Neural cell (in vitro differentiated cells): ENCODE measurements at regions not wholly inside any gene's neighbourhood (a gene's known extent, or its start where the extent isn't known, plus 50 kb on each side); places are given as distances from the start of the nearest gene placed in this dataset.
"Not testable (repeated sequence)": the region's sequence is repeated elsewhere in the genome, so short reads cannot be mapped to it uniquely, and the experiment has no call there.

Source experiments
- H2AFZ ChIP-seq: fragments of 200-600, 300-800 bp; sonication (generic), shearing (Covaris generic); 2 replicates; pipeline ENCODE4 v1.6.0; 2014; ENCODE audit warnings: low read depth, mild to moderate bottlenecking, antibody characterized with exemption, low read length, moderate library complexity
- H3F3A ChIP-seq: fragments of 200-600 bp; shearing (Covaris generic); 2 replicates; pipeline ENCODE4 v1.6.1; 2016; ENCODE audit warnings: mild to moderate bottlenecking, moderate library complexity, mixed read lengths, antibody characterized with exemption, low read length; ENCODE audit not compliant: insufficient read depth, poor library complexity, severe bottlenecking
- H3K27ac ChIP-seq: fragments of 200-600, 300-800 bp; sonication (generic), shearing (Covaris generic); 2 replicates; pipeline ENCODE4 v1.5.1; 2014; ENCODE audit warnings: mild to moderate bottlenecking, low read length, moderate library complexity
- H3K27me3 ChIP-seq: fragments of 300-800, 200-600 bp; sonication (generic), shearing (Covaris generic); 2 replicates; pipeline ENCODE4 v1.6.0; 2014; ENCODE audit warnings: mild to moderate bottlenecking, low read depth, low read length, moderate library complexity; ENCODE audit not compliant: insufficient read depth
- H3K36me3 ChIP-seq: fragments of 300-800, 200-600 bp; sonication (generic), shearing (Covaris generic); 2 replicates; pipeline ENCODE4 v1.5.1; 2014; ENCODE audit warnings: mild to moderate bottlenecking, antibody characterized with exemption, low read length, moderate library complexity; ENCODE audit not compliant: insufficient read depth
- H3K4me2 ChIP-seq: fragments of 300-800, 200-600 bp; sonication (generic), shearing (Covaris generic); 2 replicates; pipeline ENCODE4 v1.6.0; 2014; ENCODE audit warnings: mild to moderate bottlenecking, low read length
- H3K4me3 ChIP-seq: fragments of 300-800, 200-600 bp; sonication (generic), shearing (Covaris generic); 2 replicates; pipeline ENCODE4 v1.5.1; 2014; ENCODE audit warnings: mild to moderate bottlenecking, low read length, moderate library complexity
- H3K79me2 ChIP-seq: fragments of 200-600 bp; shearing (Covaris generic); replicated peaks from 2 replicates; pipeline ENCODE4 v1.6.0; 2014; ENCODE audit warnings: mild to moderate bottlenecking, low read length, moderate library complexity; ENCODE audit not compliant: insufficient read depth
- H3K9ac ChIP-seq: fragments of 300-800, 200-600 bp; sonication (generic), shearing (Covaris generic); 2 replicates; pipeline ENCODE4 v1.6.1; 2016; ENCODE audit warnings: mild to moderate bottlenecking, low read length, mixed read lengths
- H3K9me2 ChIP-seq: fragments of 200-600 bp; shearing (Covaris generic); 2 replicates; pipeline ENCODE4 v1.6.1; 2016; ENCODE audit warnings: mild to moderate bottlenecking, low read length, mixed read lengths; ENCODE audit not compliant: insufficient read depth
- H3K9me3 ChIP-seq: fragments of 200-600, 300-800 bp; sonication (generic), shearing (Covaris generic); 2 replicates; pipeline ENCODE4 v1.6.1; 2016; ENCODE audit warnings: mild to moderate bottlenecking, mixed run types, low read length, moderate library complexity, mixed read lengths
- H4K20me1 ChIP-seq: fragments of 200-600 bp; shearing (Covaris generic); 2 replicates; pipeline ENCODE4 v1.6.1; 2016; ENCODE audit warnings: mild to moderate bottlenecking, mixed run types; ENCODE audit not compliant: insufficient read depth
- CTCF ChIP-seq: fragments of 450-650 bp; IDR thresholded peaks from 2 replicates; pipeline ENCODE4 v1.5.1; 2014; ENCODE audit warnings: antibody characterized with exemption, mild to moderate bottlenecking, moderate library complexity; ENCODE audit not compliant: poor library complexity, severe bottlenecking
- EP300 ChIP-seq: fragments of 450-650 bp; conservative IDR thresholded peaks from 2 replicates; pipeline ENCODE4 v1.6.1; 2014; ENCODE audit warnings: antibody characterized with exemption, mild to moderate bottlenecking, moderate library complexity; ENCODE audit not compliant: poor library complexity, severe bottlenecking
- EZH2 ChIP-seq: fragments of 200-600, 300-800 bp; shearing (Covaris generic), sonication (generic); IDR thresholded peaks from 2 replicates; pipeline ENCODE4 v1.6.1; 2014; ENCODE audit warnings: antibody characterized with exemption, low read length, borderline replicate concordance, mild to moderate bottlenecking; ENCODE audit not compliant: insufficient read depth, poor library complexity, severe bottlenecking
- MXI1 ChIP-seq: fragments of 450-650 bp; conservative IDR thresholded peaks from 2 replicates; pipeline ENCODE4 v1.6.1; 2014; ENCODE audit warnings: antibody characterized with exemption, mild to moderate bottlenecking; ENCODE audit not compliant: poor library complexity, severe bottlenecking
- POLR2AphosphoS5 ChIP-seq: IDR thresholded peaks from 2 replicates; pipeline ENCODE4 v1.6.1; 2012
- RAD21 ChIP-seq: fragments of 450-650 bp; conservative IDR thresholded peaks from 2 replicates; pipeline ENCODE4 v1.6.1; 2014; ENCODE audit warnings: antibody characterized with exemption, mild to moderate bottlenecking, moderate library complexity
- SMC3 ChIP-seq: fragments of 450-650 bp; conservative IDR thresholded peaks from 2 replicates; pipeline ENCODE4 v1.6.1; 2014; ENCODE audit warnings: antibody characterized with exemption, mild to moderate bottlenecking, moderate library complexity; ENCODE audit not compliant: poor library complexity
- TAF1 ChIP-seq: IDR thresholded peaks from 2 replicates; pipeline ENCODE4 v1.6.1; 2012; ENCODE audit warnings: low read depth
- TF ChIP-seq, protein P1 (sequence below): IDR thresholded peaks from 2 replicates; pipeline ENCODE4 v1.6.1; 2012; ENCODE audit warnings: borderline replicate concordance

- no peaks in the 10 kb centered on the region for H3F3A ChIP-seq
- H2AFZ ChIP-seq = no peak overlapping the region
- H4K20me1 ChIP-seq = no peaks in the 10 kb centered on the region
- H3K36me3 ChIP-seq = no peaks in the 10 kb centered on the region
- no peaks in the 10 kb centered on the region for H3K79me2 ChIP-seq
- H3K4me3 ChIP-seq = no peak overlapping the region
- no peak overlapping the region for H3K9ac ChIP-seq
- H3K4me2 ChIP-seq = no peak overlapping the region
- no peaks in the 10 kb centered on the region for H3K9me3 ChIP-seq
- no peaks in the 10 kb centered on the region for H3K27me3 ChIP-seq
- TF ChIP-seq MXI1 (no peak), TAF1 (no peak), POLR2AphosphoS5 (no peak), CTCF (no peak), SMC3 (no peak), EZH2 (no peak), RAD21 (no peak), EP300 (no peak)
- TF ChIP-seq, protein P1, sequence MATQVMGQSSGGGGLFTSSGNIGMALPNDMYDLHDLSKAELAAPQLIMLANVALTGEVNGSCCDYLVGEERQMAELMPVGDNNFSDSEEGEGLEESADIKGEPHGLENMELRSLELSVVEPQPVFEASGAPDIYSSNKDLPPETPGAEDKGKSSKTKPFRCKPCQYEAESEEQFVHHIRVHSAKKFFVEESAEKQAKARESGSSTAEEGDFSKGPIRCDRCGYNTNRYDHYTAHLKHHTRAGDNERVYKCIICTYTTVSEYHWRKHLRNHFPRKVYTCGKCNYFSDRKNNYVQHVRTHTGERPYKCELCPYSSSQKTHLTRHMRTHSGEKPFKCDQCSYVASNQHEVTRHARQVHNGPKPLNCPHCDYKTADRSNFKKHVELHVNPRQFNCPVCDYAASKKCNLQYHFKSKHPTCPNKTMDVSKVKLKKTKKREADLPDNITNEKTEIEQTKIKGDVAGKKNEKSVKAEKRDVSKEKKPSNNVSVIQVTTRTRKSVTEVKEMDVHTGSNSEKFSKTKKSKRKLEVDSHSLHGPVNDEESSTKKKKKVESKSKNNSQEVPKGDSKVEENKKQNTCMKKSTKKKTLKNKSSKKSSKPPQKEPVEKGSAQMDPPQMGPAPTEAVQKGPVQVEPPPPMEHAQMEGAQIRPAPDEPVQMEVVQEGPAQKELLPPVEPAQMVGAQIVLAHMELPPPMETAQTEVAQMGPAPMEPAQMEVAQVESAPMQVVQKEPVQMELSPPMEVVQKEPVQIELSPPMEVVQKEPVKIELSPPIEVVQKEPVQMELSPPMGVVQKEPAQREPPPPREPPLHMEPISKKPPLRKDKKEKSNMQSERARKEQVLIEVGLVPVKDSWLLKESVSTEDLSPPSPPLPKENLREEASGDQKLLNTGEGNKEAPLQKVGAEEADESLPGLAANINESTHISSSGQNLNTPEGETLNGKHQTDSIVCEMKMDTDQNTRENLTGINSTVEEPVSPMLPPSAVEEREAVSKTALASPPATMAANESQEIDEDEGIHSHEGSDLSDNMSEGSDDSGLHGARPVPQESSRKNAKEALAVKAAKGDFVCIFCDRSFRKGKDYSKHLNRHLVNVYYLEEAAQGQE = no peak
- H3K9me2 ChIP-seq = no peaks in the 10 kb centered on the region
- H3K27ac ChIP-seq = no peak overlapping the region
Measured at GRCh38 chr5:25285136-25285535, 640.4 kb upstream of the CDH10 start.

DNA sequence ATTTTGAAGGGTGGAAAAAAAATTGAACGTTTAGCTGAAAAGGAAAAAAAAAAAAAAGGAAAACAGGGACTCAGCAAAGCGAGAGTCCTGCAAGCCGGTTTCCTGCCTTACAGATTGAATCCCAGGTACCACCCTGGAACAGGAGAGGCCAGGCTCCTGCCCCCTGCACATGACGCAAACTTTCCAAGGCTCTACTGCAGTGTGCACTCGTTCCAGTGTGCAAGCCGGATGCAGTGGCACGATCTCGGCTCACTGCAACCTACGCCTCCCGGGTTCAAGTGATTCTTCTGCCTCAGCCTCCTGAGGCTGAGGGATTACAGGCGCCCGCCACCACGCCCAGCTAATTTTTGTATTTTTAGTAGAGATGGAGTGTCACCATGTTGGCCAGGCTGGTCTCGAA, 618.7 kb upstream of the CDH10 start:
- not testable (repeated sequence) for H3K79me2 ChIP-seq, H3K27me3 ChIP-seq, H3K9me3 ChIP-seq, H4K20me1 ChIP-seq, H2AFZ ChIP-seq, H3K27ac ChIP-seq, H3K9me2 ChIP-seq, H3K4me3 ChIP-seq, H3K4me2 ChIP-seq, H3K9ac ChIP-seq, H3K36me3 ChIP-seq, H3F3A ChIP-seq

DNA sequence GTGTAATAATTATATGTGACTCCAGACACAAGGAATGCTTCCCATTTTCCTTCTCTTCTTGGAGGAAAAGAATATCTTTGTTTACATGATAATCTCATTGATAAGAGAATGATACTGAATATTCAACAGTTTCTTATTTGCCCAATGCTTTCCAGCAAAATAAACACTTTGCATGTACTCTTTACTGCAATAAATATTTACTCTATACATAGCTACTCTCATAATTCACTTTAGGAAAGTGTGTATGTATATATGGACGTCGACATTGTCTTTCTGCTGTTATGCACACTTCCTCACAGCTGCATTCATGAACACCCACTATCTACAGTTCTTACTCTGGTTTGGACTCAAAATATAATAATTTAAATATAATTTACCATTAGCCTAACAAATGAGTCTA, 617.4 kb upstream of the CDH10 start:
- H3F3A ChIP-seq = no peaks in the 10 kb centered on the region

More for the DNA sequence above, 617.4 kb upstream of the CDH10 start:
- Histone ChIP-seq H3K4me3 (no peak overlapping the region), H3K27ac (no peak overlapping the region), H3K9me2 (no peaks in the 10 kb centered on the region), H2AFZ (no peak overlapping the region), H3K9ac (no peak overlapping the region), H4K20me1 (no peaks in the 10 kb centered on the region), H3K36me3 (no peaks in the 10 kb centered on the region), H3K9me3 (no peaks in the 10 kb centered on the region), H3K4me2 (no peak overlapping the region), H3K27me3 (no peaks in the 10 kb centered on the region), H3K79me2 (no peaks in the 10 kb centered on the region)
- TF ChIP-seq MXI1 (no peak), CTCF (no peak), TAF1 (no peak), EZH2 (no peak), POLR2AphosphoS5 (no peak), EP300 (no peak), RAD21 (no peak), SMC3 (no peak)
- TF ChIP-seq, protein P1 = no peak
